ENCODE measurements at regions not wholly inside any gene's neighbourhood (a gene's known extent, or its start where the extent isn't known, plus 50 kb on each side); places are given as distances from the start of the nearest gene placed in this dataset.

DNA sequence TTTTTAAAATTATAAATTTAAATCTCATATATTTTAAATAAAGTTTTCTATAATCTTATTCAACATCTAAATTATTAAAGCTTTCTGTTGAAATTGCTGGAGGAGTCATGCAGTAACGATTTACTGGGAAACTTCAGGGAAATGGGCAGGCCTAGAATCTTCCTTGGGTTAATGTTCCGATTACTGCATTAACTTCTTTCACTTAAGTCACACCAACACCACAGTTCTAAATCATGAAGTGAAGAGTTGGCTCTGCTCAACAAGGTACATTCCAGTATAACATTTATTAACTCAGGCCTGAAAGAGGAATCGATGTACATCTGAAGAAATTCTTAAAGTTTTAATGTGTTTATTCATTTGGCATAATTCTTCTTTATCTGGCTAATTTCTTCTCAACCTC, 244.3 kb downstream of the CCER1 start:
- TF ChIP-seq EZH2 (IDR thresholded peaks at IDR 0.05; ENCODE audit: insufficient read depth, low read length) = no peak
- TF ChIP-seq, protein P1, sequence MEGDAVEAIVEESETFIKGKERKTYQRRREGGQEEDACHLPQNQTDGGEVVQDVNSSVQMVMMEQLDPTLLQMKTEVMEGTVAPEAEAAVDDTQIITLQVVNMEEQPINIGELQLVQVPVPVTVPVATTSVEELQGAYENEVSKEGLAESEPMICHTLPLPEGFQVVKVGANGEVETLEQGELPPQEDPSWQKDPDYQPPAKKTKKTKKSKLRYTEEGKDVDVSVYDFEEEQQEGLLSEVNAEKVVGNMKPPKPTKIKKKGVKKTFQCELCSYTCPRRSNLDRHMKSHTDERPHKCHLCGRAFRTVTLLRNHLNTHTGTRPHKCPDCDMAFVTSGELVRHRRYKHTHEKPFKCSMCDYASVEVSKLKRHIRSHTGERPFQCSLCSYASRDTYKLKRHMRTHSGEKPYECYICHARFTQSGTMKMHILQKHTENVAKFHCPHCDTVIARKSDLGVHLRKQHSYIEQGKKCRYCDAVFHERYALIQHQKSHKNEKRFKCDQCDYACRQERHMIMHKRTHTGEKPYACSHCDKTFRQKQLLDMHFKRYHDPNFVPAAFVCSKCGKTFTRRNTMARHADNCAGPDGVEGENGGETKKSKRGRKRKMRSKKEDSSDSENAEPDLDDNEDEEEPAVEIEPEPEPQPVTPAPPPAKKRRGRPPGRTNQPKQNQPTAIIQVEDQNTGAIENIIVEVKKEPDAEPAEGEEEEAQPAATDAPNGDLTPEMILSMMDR (IDR thresholded peaks at IDR 0.05; ENCODE audit: insufficient read depth, low read depth, low read length) = no peak
